PC-9 (cell line): ENCODE measurements at regions not wholly inside any gene's neighbourhood (a gene's known extent, or its start where the extent isn't known, plus 50 kb on each side); places are given as distances from the start of the nearest gene placed in this dataset.

Source experiments
- BruUV-seq: library from RNA; stranded (reverse); fragments of 400-500 nt; replicated peaks from 2 replicates; lab custom pipeline; 2021; lab: Mats Ljungman, UMichigan
- CTCF ChIA-PET: fragments of 300-600 bp; sonication (Branson Sonifier 250); formaldehyde crosslinking; loops from one replicate; lab custom pipeline; 2022; ENCODE audit warnings: antibody characterized with exemption; lab: Charles Lee
- POLR2A ChIA-PET: fragments of 300-600 bp; sonication (Branson Sonifier 250); formaldehyde crosslinking; loops from one replicate; lab custom pipeline; 2022; ENCODE audit warnings: antibody characterized with exemption; ENCODE audit not compliant: unreplicated experiment; lab: Charles Lee
- DNase-seq, 2 experiments: peaks; one replicate each; pipeline versions ENCODE4 v3.0.0 to v3.0.0-alpha.2; 2015 to 2022; ENCODE audit warnings: mixed read lengths in 1 of 2
- H2AFZ ChIP-seq: fragments of 200-600 bp; sonication (generic); 2 replicates; pipeline ENCODE4 v1.8.1; 2017; ENCODE audit warnings: antibody characterized with exemption
- H3F3A ChIP-seq: fragments of 200-600 bp; sonication (generic); 2 replicates; pipeline ENCODE4 v1.8.1; 2017; ENCODE audit warnings: antibody characterized with exemption, mild to moderate bottlenecking, low read depth; ENCODE audit not compliant: insufficient read depth
- H3K27ac ChIP-seq: fragments of 200-600 bp; sonication (generic); 2 replicates; pipeline ENCODE4 v1.6.1; 2016; ENCODE audit warnings: mixed run types
- H3K27me3 ChIP-seq: fragments of 200-600 bp; sonication (generic); 2 replicates; pipeline ENCODE4 v1.6.1; 2016; ENCODE audit warnings: low read depth, mixed run types; ENCODE audit not compliant: insufficient read depth
- H3K36me3 ChIP-seq: fragments of 200-600 bp; sonication (generic); 2 replicates; pipeline ENCODE4 v1.6.1; 2016; ENCODE audit warnings: low read depth, mixed run types
- H3K4me1 ChIP-seq: fragments of 200-600 bp; sonication (generic); replicated peaks from 2 replicates; pipeline ENCODE4 v1.6.1; 2016; ENCODE audit warnings: mixed run types; ENCODE audit not compliant: insufficient read depth
- H3K4me2 ChIP-seq: fragments of 200-600 bp; sonication (generic); 2 replicates; pipeline ENCODE4 v1.6.1; 2017; ENCODE audit warnings: mixed run types
- H3K4me3 ChIP-seq: fragments of 200-600 bp; sonication (generic); 2 replicates; pipeline ENCODE4 v1.6.1; 2016; ENCODE audit warnings: mixed run types
- H3K79me2 ChIP-seq: fragments of 200-600 bp; sonication (generic); 2 replicates; pipeline ENCODE4 v1.6.1; 2017; ENCODE audit warnings: low read depth, mixed run types
- H3K9me2 ChIP-seq: fragments of 200-600 bp; sonication (generic); 2 replicates; pipeline ENCODE4 v1.8.1; 2017; ENCODE audit warnings: mild to moderate bottlenecking; ENCODE audit not compliant: insufficient read depth
- H3K9me3 ChIP-seq: fragments of 200-600 bp; sonication (generic); 2 replicates; pipeline ENCODE4 v1.8.1; 2016; ENCODE audit warnings: low read depth; ENCODE audit not compliant: insufficient read depth
- H4K20me1 ChIP-seq: fragments of 200-600 bp; sonication (generic); 2 replicates; pipeline ENCODE4 v1.8.1; 2017; ENCODE audit not compliant: insufficient read depth
- CTCF ChIP-seq: fragments of 200-600 bp; sonication (generic); conservative IDR thresholded peaks from 2 replicates; pipeline ENCODE4 v1.6.1; 2017; ENCODE audit warnings: mixed run types, antibody characterized with exemption, mild to moderate bottlenecking, moderate library complexity
- EZH2 ChIP-seq: fragments of 200-600 bp; sonication (generic); IDR thresholded peaks from 2 replicates; pipeline ENCODE4 v1.8.0; 2017; ENCODE audit warnings: antibody characterized with exemption, low read depth
- intact Hi-C: fragments of 100-400 bp; cut with micrococcal nuclease; formaldehyde crosslinking; loops from one replicate; pipeline ENCODE4 v1.10.0; 2022; ENCODE audit not compliant: unreplicated experiment

- Histone ChIP-seq H3K4me2 (no peak overlapping the region), H3K79me2 (no peaks in the 10 kb centered on the region), H3K9me2 (no peaks in the 10 kb centered on the region), H3K4me1 (0 out of 2 replicates have a peak, but pooled peaks cover 6% of the 10 kb centered on the region), H3K36me3 (no peaks in the 10 kb centered on the region), H3F3A (no peaks in the 10 kb centered on the region), H3K27me3 (no peaks in the 10 kb centered on the region), H4K20me1 (no peaks in the 10 kb centered on the region), H3K4me3 (no peak overlapping the region), H2AFZ (no peak overlapping the region), H3K9me3 (no peaks in the 10 kb centered on the region), H3K27ac (no peak overlapping the region)
- TF ChIP-seq EZH2 = no peak
- no peak for TF ChIP-seq CTCF
- intact Hi-C loops = no loop called here
- CTCF ChIA-PET = no interaction called here
- POLR2A ChIA-PET = no interaction called here
- DNase-seq = peak in 1 of 2 experiments; percentile 4
- no TSS peak for BruUV-seq
These were observed 111.5 kb upstream of the CCN2 start for GRCh38 chr6:132062626-132063025.

GRCh38 chr6:132061381-132061780 is 110.2 kb upstream of the CCN2 start:
- no TSS peak for BruUV-seq

DNA sequence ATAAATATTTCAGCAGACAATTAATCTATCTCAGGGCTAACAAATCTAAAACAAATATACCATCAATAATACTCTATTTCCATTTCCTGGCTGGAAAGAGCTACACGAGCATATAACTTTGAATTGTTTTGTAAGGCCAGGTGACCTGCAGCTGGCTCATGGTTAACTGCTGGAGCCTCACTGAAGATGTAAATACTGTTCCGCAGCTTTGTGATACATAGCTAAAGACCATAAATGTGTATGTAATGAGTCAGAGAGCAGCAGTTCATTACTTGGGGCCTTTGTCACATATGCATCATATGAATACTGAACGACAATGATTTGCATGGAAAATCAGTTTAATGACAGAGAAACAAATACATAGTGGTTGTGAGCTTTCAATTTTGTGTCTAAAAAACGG is 109.4 kb upstream of the CCN2 start:
- no peaks in the 10 kb centered on the region for H3K9me2 ChIP-seq
- no peak overlapping the region for H3K4me2 ChIP-seq
- POLR2A ChIA-PET = interaction anchor here (0.6 kb wide), 1 partner anchor 1820 kb away, joined by 11 read pairs; no protein-coding TSS in a partner anchor
- no peaks in the 10 kb centered on the region for H3K27me3 ChIP-seq
- H3K4me1 ChIP-seq = 0 out of 2 replicates have a peak, but pooled peaks cover 6% of the 10 kb centered on the region
- no peak overlapping the region for H3K27ac ChIP-seq
- no peaks in the 10 kb centered on the region for H3K79me2 ChIP-seq
- no peaks in the 10 kb centered on the region for H3K9me3 ChIP-seq
- peak in 1 of 2 experiments; percentile 27 for DNase-seq
- TF ChIP-seq EZH2 = no peak
- TF ChIP-seq CTCF = no peak
- no TSS peak for BruUV-seq
- H4K20me1 ChIP-seq = no peaks in the 10 kb centered on the region
- H3K4me3 ChIP-seq = no peak overlapping the region
- CTCF ChIA-PET = no interaction called here
- H2AFZ ChIP-seq = no peak overlapping the region
- H3K36me3 ChIP-seq = no peaks in the 10 kb centered on the region
- H3F3A ChIP-seq = no peaks in the 10 kb centered on the region
- intact Hi-C loops = no loop called here

More at GRCh38 chr6:132061381-132061780, 110.2 kb upstream of the CCN2 start:
- TF ChIP-seq EZH2 (no peak), CTCF (no peak)
- ChIA-PET CTCF (no interaction called here), POLR2A (no interaction called here)
- Histone ChIP-seq H3F3A (no peaks in the 10 kb centered on the region), H3K9me2 (no peaks in the 10 kb centered on the region), H3K9me3 (no peaks in the 10 kb centered on the region), H2AFZ (no peak overlapping the region), H3K27ac (no peak overlapping the region), H4K20me1 (no peaks in the 10 kb centered on the region), H3K79me2 (no peaks in the 10 kb centered on the region), H3K4me1 (0 out of 2 replicates have a peak, but pooled peaks cover 6% of the 10 kb centered on the region), H3K4me2 (no peak overlapping the region), H3K4me3 (no peak overlapping the region), H3K36me3 (no peaks in the 10 kb centered on the region), H3K27me3 (no peaks in the 10 kb centered on the region)
- intact Hi-C loops = no loop called here
- DNase-seq = peak in 1 of 2 experiments; percentile 22
